ENCODE measurements at regions not wholly inside any gene's neighbourhood (a gene's known extent, or its start where the extent isn't known, plus 50 kb on each side); places are given as distances from the start of the nearest gene placed in this dataset.

- TF ChIP-seq CTCF (IDR thresholded peaks at IDR 0.05; ENCODE audit: borderline replicate concordance, insufficient read depth, low read depth, low read length) = no peak
These were observed 172.6 kb upstream of the CADM1 start for GRCh38 chr11:115676768-115677167.

GRCh38 chr11:115676206-115676605 is 172.0 kb upstream of the CADM1 start:
- H3K4me3 ChIP-seq (ENCODE audit: low read depth, low read length) = no peak overlapping the region
- no peak for TF ChIP-seq CTCF (IDR thresholded peaks at IDR 0.05; ENCODE audit: borderline replicate concordance, insufficient read depth, low read depth, low read length)

More at GRCh38 chr11:115676768-115677167, 172.6 kb upstream of the CADM1 start:
- no peak overlapping the region for H3K4me3 ChIP-seq (ENCODE audit: low read depth, low read length)

GRCh38 chr11:115674937-115675544 is 170.8 kb upstream of the CADM1 start:
- TF ChIP-seq CTCF (IDR thresholded peaks at IDR 0.05; ENCODE audit: borderline replicate concordance, insufficient read depth, low read depth, low read length) = no peak
- H3K4me3 ChIP-seq (ENCODE audit: low read depth, low read length) = no peak overlapping the region

GRCh38 chr11:115674176-115674936 is 170.1 kb upstream of the CADM1 start:
- no peak overlapping the region for H3K4me3 ChIP-seq (ENCODE audit: low read depth, low read length)
- no peak for TF ChIP-seq CTCF (IDR thresholded peaks at IDR 0.05; ENCODE audit: borderline replicate concordance, insufficient read depth, low read depth, low read length)

- no peak for TF ChIP-seq CTCF (IDR thresholded peaks at IDR 0.05; ENCODE audit: borderline replicate concordance, insufficient read depth, low read depth, low read length)
These were observed 169.5 kb upstream of the CADM1 start for GRCh38 chr11:115673720-115674119.

GRCh38 chr11:115672999-115673411 is 168.8 kb upstream of the CADM1 start:
- no peak for TF ChIP-seq CTCF (IDR thresholded peaks at IDR 0.05; ENCODE audit: borderline replicate concordance, insufficient read depth, low read depth, low read length)
- no peak overlapping the region for H3K4me3 ChIP-seq (ENCODE audit: low read depth, low read length)

More at GRCh38 chr11:115673720-115674119, 169.5 kb upstream of the CADM1 start:
- no peak overlapping the region for H3K4me3 ChIP-seq (ENCODE audit: low read depth, low read length)

GRCh38 chr11:115672412-115672811 is 168.2 kb upstream of the CADM1 start:
- no peak for TF ChIP-seq CTCF (IDR thresholded peaks at IDR 0.05; ENCODE audit: borderline replicate concordance, insufficient read depth, low read depth, low read length)
- H3K4me3 ChIP-seq (ENCODE audit: low read depth, low read length) = no peak overlapping the region

Data from GM12875 (cell line).